Thoracic aorta (tissue), 2 donors: ENCODE measurements at regions not wholly inside any gene's neighbourhood (a gene's known extent, or its start where the extent isn't known, plus 50 kb on each side); places are given as distances from the start of the nearest gene placed in this dataset.

Experiments used
- ATAC-seq: fragments of 150-250 bp; one replicate; pipeline ENCODE4 v1.8.0; 2017; ENCODE audit warnings: low read depth; ENCODE audit not compliant: insufficient number of reproducible peaks, low FRiP score
- DNase-seq: peaks from one replicate; pipeline ENCODE4 v3.0.0-alpha.2; 2020; ENCODE audit warnings: low spot score
- H3K27ac ChIP-seq, 2 donors: fragments of 200-600 bp; sonication (generic); 1 replicate in 1 of 2; 2 replicates in 1 of 2; pipeline ENCODE4 v1.5.1; 2016; ENCODE audit warnings: mild to moderate bottlenecking in 2 of 2, moderate library complexity in 2 of 2
- H3K27me3 ChIP-seq: fragments of 200-600 bp; sonication (generic); replicated peaks from 2 replicates; pipeline ENCODE4 v1.6.0; 2016; ENCODE audit warnings: mild to moderate bottlenecking; ENCODE audit not compliant: insufficient read depth
- H3K36me3 ChIP-seq: fragments of 200-600 bp; sonication (generic); one replicate; pipeline ENCODE4 v1.5.1; 2016
- H3K4me1 ChIP-seq, 2 donors: fragments of 200-600 bp; sonication (generic); 1 replicate in 1 of 2; 2 replicates in 1 of 2; pipeline versions ENCODE4 v1.5.1 to v1.6.0; 2016; ENCODE audit warnings: low read depth in 2 of 2, mild to moderate bottlenecking in 1 of 2; ENCODE audit not compliant: control insufficient read depth in 1 of 2
- H3K4me3 ChIP-seq: fragments of 200-600 bp; sonication (generic); 2 replicates; pipeline ENCODE4 v1.5.1; 2016; ENCODE audit warnings: mild to moderate bottlenecking
- H3K9me3 ChIP-seq: fragments of 200-600 bp; sonication (generic); 2 replicates; pipeline ENCODE4 v1.5.1; 2016
- CTCF ChIP-seq: fragments of 200-600 bp; sonication (generic); IDR thresholded peaks from one replicate; pipeline ENCODE4 v1.5.1; 2019; ENCODE audit warnings: antibody characterized with exemption

GRCh38 chr11:80371931-80372330, 931.1 kb upstream of the TENM4 start:
- ATAC-seq (no peak), DNase-seq (no peak)
- TF ChIP-seq CTCF = no peak
- no peaks in the 10 kb centered on the region for H3K4me1 ChIP-seq
- H3K36me3 ChIP-seq = no peaks in the 10 kb centered on the region
- H3K27me3 ChIP-seq = no peaks in the 10 kb centered on the region
- H3K4me3 ChIP-seq = no peak overlapping the region
- no peak overlapping the region for H3K27ac ChIP-seq
- no peaks in the 10 kb centered on the region for H3K9me3 ChIP-seq

GRCh38 chr11:80365980-80366379, 925.1 kb upstream of the TENM4 start:
- Histone ChIP-seq H3K27me3 (no peaks in the 10 kb centered on the region), H3K36me3 (no peaks in the 10 kb centered on the region), H3K9me3 (no peaks in the 10 kb centered on the region), H3K4me3 (no peak overlapping the region), H3K27ac (no peak overlapping the region), H3K4me1 (no peaks in the 10 kb centered on the region)
- DNase-seq (no peak), ATAC-seq (no peak)
- TF ChIP-seq CTCF = no peak

- Histone ChIP-seq H3K36me3 (no peaks in the 10 kb centered on the region), H3K4me3 (peak overlapping the region; percentile 22), H3K4me1 (no peaks in the 10 kb centered on the region), H3K27ac (no peak overlapping the region), H3K27me3 (no peaks in the 10 kb centered on the region), H3K9me3 (no peaks in the 10 kb centered on the region)
- TF ChIP-seq CTCF = no peak
- ATAC-seq (no peak), DNase-seq (no peak)
Measured at GRCh38 chr11:80365076-80365725, 924.4 kb upstream of the TENM4 start.

- no peaks in the 10 kb centered on the region for H3K4me1 ChIP-seq
- ATAC-seq = no peak
- H3K27me3 ChIP-seq = no peaks in the 10 kb centered on the region
- no peak overlapping the region for H3K4me3 ChIP-seq
- DNase-seq = no peak
- H3K9me3 ChIP-seq = no peaks in the 10 kb centered on the region
- TF ChIP-seq CTCF = no peak
- no peaks in the 10 kb centered on the region for H3K36me3 ChIP-seq
- no peak overlapping the region for H3K27ac ChIP-seq
Measured at GRCh38 chr11:80362563-80363340, 921.9 kb upstream of the TENM4 start.

- DNase-seq = no peak
Measured at GRCh38 chr11:80355251-80355650, 914.4 kb upstream of the TENM4 start.

More at GRCh38 chr11:80355251-80355650, 914.4 kb upstream of the TENM4 start:
- H3K4me1 ChIP-seq = no peaks in the 10 kb centered on the region
- no peaks in the 10 kb centered on the region for H3K27me3 ChIP-seq
- no peaks in the 10 kb centered on the region for H3K9me3 ChIP-seq
- no peak for ATAC-seq
- no peaks in the 10 kb centered on the region for H3K36me3 ChIP-seq
- no peak for TF ChIP-seq CTCF
- no peak overlapping the region for H3K27ac ChIP-seq
- H3K4me3 ChIP-seq = no peak overlapping the region
